ENCODE measurements at regions not wholly inside any gene's neighbourhood (a gene's known extent, or its start where the extent isn't known, plus 50 kb on each side); places are given as distances from the start of the nearest gene placed in this dataset.
"Not testable (repeated sequence)": the region's sequence is repeated elsewhere in the genome, so short reads cannot be mapped to it uniquely, and the experiment has no call there.

DNA sequence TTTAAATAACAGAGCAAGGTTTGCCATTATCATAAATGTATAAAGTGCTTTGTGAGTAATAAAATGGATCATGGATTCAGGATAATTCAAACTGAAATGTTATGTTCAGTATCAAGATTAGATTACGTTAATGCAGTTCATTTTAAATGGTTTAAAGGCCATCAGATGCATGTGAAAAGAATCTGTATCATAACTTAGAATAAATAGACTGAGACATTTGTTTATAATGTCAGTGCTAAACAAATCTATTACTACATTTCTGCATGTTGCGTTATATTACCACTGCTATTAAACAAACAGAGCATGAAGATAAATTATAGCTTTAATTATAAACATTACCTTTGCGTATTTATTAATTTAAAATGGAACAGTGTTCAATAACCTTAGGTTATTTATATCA, 160.2 kb downstream of the TOX3 start:
- intact Hi-C loops (cut with micrococcal nuclease), result no loop called here

- intact Hi-C loops (cut with micrococcal nuclease), result no loop called here
Measured at GRCh38 chr16:52384378-52384777, 162.6 kb downstream of the TOX3 start.

- intact Hi-C loops (cut with micrococcal nuclease), result no loop called here
Measured at GRCh38 chr16:52383640-52384292, 163.2 kb downstream of the TOX3 start.

- intact Hi-C loops (cut with micrococcal nuclease), result no loop called here
Measured at GRCh38 chr16:52383119-52383518, 163.8 kb downstream of the TOX3 start.

DNA sequence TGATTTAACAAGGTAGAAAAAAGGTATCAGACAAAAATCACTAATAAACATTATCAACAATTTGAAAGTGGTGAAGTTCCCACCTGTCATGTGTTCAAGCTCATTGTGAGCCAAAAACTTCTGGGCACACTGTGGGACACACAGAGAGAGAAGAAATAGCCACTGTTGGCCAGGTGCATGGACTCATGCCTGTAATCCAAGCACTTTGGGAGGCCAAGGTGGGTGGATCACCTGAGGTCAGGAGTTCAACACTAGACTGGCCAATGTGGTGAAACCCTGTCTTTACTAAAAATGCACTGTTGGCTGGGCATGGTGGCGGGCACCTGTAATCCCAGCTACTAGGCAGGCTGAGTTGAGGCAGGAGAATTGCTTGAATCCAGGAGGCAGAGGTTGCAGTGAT, 167.4 kb downstream of the TOX3 start:
- intact Hi-C loops (cut with micrococcal nuclease), result no loop called here

DNA sequence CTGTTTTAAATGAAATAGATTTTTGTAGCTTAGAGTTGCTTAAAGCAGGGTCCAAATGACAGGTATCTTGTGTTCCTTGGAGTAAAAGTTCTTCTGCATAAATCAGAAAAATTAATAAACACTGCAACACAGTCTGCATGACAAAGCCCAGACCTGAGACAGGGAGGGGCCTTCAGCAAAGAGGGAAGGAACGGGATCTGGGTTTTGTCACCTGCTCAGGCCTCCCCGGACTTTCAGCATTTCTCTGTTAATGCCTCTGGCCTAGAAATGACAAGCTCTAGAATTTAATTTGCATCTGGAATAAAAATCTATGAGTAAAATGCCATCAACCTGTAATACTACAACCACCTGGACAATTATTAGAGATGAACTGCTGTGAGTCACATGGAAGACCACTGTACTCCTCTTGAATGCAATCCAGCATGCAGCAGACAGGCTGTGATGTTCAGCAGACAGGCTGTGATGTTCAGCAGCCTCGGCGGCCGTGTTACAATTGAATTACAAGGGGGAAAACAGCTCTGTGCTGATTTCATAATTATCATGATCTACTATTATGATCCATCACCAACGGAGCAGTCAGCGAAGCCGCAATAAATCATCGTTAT, 170.2 kb downstream of the TOX3 start:
- intact Hi-C loops (cut with micrococcal nuclease), result no loop called here

DNA sequence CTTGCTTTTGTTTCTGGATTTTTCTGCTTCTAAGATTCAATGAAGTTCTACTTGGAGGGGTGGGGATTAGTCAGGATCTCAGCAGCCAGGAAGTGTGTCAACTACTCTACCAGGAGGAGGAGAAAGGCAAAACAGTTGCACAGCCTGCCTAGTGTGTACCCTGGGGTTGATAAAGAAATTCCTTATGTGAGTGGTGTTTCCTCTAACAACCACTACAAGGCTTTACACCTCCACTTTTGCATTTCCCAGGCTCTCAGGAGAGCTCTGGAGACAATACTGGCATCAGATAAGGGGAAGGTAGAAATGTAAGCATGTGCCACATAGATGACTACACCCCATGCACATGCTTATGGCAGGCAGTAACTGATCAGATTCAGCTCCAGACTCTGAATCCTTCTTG, 174.6 kb downstream of the TOX3 start:
- intact Hi-C loops (cut with micrococcal nuclease), result no loop called here

DNA sequence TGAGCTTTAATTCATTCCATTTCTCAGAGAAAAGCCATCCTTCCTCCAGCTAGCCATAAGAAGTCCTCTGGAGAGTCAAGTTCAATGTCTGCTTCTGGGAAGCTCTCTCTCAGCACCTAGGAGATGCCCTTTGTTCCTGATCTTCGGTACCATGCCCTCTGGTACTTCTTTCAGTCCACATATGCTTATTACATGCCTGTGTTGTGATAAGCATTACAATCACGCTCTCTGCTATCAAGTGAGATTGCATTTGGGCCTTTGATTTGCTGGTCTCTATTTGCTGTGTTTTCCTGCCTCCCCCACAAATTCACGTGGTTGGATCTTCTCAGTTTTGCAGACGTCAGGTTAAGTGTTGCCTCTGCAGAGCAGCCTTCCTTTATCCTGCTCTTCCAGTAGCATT, 178.1 kb downstream of the TOX3 start:
- intact Hi-C loops (cut with micrococcal nuclease), result no loop called here

GRCh38 chr16:52367821-52368220, 179.1 kb downstream of the TOX3 start:
- intact Hi-C loops (cut with micrococcal nuclease), result no loop called here

DNA sequence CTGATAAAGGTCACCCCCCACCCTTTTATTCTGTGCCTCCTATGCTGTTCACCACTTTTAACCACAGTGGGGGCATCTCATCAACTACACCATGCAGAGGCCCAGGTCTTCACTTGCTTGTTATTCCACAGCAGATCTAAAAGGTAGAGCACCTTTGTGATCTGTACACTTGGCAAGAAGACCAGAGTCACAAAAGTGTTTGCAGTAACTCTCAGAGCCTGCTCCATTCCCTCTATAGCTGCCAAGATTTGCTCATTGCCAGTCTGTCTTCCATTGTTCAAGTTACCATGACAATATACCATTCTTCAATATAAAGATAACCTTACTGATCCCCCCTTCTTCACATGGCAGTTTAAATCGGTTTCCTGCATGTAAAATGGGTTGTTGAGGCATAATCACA, 180.0 kb downstream of the TOX3 start:
- intact Hi-C loops (cut with micrococcal nuclease), result no loop called here

- intact Hi-C loops (cut with micrococcal nuclease), result no loop called here
Measured at GRCh38 chr16:52364500-52364899, 182.4 kb downstream of the TOX3 start.

DNA sequence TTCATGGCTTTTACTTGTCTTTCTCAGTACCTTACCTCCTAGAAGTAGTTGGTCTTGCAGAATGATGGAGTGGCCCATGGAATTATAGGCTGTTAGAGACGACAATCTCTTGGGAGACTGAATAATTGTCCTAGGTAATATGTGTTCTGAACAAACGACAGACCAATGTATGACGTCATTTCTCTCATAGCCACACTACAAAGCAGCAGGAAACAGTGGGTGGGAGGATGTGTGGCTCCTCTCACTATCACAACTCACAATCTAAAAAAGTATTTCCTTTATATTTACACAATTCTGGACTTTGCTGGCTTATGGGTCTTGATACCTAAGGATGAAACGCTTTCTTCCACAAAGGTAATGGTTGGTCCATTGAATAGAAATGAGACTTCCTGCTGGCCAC, 183.9 kb downstream of the TOX3 start:
- intact Hi-C loops (cut with micrococcal nuclease), result no loop called here

DNA sequence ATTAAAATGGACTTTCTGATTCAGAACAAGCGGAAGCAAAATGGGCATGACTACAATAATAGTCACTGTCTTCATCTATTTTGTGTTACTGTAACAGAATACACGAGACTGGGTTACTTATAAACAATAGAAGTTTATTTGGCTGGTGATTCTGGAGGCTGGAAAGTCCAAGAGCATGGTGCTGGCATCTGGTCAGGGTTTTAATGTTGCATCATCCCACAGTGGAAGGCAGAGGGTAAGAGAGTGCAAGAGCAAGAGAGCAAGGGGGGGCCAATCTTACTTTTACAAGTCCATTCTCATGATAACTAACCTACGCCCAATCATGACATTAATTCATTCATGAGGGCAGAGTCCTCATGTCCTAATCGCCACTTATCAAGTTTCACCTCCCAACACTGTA, 189.2 kb downstream of the TOX3 start:
- intact Hi-C loops (cut with micrococcal nuclease), result no loop called here

GRCh38 chr16:52353249-52353648, 193.7 kb downstream of the TOX3 start:
- intact Hi-C loops (cut with micrococcal nuclease), result no loop called here

DNA sequence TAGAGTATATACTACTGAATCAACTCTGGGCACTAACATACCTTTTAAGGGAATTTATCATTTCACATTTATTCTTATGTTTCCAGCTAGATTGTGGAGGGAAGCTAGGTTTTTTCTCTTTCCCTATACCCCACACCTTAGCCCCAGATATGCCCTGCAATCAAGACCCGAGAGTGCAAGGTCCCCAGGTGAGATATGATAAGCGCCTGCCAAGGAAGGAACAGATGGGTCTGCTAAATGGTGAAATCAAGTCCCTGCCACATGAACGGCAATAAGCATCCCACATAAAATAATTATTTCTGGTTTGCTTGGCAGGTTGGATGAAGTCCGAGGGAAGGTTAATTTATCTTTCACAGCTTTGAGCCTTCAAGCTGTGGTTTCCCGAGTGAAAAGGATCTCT, 195.5 kb downstream of the TOX3 start:
- intact Hi-C loops (cut with micrococcal nuclease), result no loop called here

GRCh38 chr16:52350031-52350642, 196.8 kb downstream of the TOX3 start:
- intact Hi-C loops (cut with micrococcal nuclease), result no loop called here

DNA sequence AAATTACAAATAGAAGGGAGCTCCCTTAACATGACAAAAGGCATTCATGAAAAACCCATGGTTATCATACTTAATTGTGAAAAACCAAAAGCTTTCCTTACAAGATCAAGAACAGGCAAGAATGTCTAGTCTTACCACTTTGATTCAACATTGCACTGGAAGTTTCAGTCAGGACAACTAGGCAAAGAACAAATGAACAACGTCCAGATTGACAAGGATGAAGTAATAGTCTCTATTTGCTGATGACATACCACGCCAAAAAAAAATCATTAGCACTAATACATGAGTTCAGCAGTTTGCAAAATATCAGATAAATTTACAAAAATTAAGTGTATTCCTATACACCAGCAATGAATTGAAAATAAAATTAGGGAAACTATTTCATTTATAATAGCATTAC, 200.2 kb downstream of the TOX3 start:
- intact Hi-C loops (cut with micrococcal nuclease), result no loop called here

DNA sequence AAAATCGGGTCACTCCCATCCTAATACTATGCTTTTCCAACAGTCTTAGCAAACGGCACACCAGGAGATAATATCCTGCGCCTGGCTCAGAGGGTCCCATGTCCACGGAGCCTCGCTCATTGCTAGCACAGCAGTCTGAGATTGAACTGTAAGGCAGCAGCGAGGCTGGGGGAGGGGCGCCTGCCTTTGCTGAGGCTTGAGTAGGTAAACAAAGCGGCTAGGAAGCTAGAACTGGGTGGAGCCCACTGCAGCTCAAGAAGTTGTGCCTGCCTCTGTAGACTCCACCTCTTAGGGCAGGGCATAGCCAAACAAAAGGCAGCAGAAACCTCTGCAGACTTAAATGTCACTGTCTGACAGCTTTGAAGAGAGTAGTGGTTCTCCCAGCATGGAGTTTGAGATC, 213.3 kb downstream of the TOX3 start:
- intact Hi-C loops (cut with micrococcal nuclease), result not testable (repeated sequence)

GRCh38 chr16:52320930-52321439, 226.0 kb downstream of the TOX3 start:
- intact Hi-C loops (cut with micrococcal nuclease), result no loop called here

DNA sequence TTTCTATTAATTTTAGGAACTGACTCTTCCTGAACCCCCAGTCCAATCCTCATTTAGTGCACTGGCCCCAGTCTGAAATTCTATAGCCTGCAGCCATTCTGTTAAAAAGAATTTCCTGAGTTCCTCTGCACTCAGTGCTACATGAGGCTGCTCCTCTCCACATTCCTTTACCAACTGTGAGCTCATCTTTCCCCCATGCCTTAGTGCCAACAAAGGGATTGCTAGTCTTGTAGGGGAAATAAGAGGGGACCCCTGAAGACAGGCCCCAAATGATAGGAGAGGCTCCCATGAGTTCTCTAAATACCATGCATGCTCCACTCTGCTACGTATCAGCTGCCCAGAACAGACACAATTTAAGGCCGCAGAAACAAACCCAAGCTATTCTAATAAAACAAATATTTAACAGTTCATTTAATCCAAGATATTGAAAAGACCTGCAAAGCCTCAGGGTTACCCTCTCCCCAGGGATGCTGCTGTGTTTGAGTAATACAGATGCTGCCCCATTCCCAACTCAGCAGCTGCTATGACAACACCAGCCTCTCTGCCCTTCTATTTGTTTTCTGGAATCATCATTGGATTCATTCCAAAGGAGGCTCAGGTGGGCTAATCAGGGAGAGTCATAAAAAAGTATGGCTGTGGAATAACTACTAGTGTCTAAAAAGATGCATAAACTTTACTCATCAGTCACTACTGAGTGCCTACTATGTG, 228.5 kb downstream of the TOX3 start:
- intact Hi-C loops (cut with micrococcal nuclease), result no loop called here

DNA sequence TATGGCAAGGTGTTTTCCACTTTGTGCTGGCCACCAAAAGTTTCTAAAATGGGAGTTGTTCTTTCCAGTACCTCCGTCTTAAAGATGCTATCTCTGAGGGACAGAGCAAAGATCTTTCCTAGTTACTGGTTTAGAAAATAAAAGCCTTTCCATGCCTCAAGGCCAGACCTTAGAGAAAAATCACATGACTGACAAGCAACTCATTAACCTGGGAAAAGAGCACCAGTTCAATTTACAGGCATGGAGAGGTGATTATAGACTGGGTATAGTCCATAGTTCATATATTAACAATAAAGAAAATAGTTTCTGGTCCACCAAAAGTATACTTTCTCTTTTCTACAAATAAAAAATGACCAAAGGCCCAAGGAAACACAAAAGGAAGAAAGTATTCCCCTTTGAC, 230.7 kb downstream of the TOX3 start:
- intact Hi-C loops (cut with micrococcal nuclease), result no loop called here

DNA sequence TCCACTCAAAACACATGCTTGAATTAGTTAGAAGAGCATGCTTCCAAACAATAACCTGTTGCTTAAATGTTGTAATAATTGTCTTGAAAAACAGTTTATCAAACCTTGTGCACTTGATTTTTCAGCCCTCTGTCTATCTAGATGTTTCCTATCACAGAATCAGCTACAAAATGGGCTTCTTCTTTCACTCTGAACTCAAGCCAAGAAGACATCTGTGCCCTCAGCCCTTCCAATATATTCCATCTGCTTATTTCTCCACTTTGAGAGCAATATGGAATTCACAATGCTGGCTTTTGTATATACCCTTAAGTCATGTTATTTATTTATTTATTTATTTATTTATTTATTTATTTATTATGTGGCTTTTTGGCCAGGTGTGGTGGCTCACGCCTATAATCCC, 234.2 kb downstream of the TOX3 start:
- intact Hi-C loops (cut with micrococcal nuclease), result no loop called here

Data from T-helper 1 cell treated with Interleukin-12 subunit alpha and Interleukin-12 subunit beta and Interleukin-4 antibody, amounts not matched to agents 30 ng/mL and 1 ng/mL, for 36 hours (primary cell).